EH (cell line): ENCODE measurements at regions not wholly inside any gene's neighbourhood (a gene's known extent, or its start where the extent isn't known, plus 50 kb on each side); places are given as distances from the start of the nearest gene placed in this dataset.
A peak's percentile ranks its signal among the peaks of the same experiment; 100 is the strongest.

Source experiments
- DNase-seq: peaks from one replicate; pipeline ENCODE4 v3.0.0-alpha.2; 2015; ENCODE audit warnings: low read depth

DNA sequence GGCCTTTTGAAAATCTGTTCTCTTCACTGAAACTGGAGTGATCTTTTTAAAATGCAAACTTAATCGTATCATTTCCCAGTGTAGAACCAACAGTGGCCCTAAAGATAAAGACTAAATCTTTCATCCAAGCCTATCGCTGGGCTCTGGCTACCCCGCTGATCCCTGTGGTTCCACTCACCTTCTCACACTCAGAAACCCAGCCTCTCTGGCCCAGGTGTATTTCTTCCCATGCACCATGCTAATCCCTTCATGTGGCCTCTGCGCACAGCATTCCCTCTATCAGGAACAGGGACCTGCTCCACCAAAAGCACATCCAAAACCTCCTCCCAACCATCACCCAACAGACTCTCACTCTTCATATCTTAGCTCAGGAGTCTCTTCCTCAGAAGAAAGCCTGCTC is 214.1 kb upstream of the DAPK1 start:
- no peak for DNase-seq

DNA sequence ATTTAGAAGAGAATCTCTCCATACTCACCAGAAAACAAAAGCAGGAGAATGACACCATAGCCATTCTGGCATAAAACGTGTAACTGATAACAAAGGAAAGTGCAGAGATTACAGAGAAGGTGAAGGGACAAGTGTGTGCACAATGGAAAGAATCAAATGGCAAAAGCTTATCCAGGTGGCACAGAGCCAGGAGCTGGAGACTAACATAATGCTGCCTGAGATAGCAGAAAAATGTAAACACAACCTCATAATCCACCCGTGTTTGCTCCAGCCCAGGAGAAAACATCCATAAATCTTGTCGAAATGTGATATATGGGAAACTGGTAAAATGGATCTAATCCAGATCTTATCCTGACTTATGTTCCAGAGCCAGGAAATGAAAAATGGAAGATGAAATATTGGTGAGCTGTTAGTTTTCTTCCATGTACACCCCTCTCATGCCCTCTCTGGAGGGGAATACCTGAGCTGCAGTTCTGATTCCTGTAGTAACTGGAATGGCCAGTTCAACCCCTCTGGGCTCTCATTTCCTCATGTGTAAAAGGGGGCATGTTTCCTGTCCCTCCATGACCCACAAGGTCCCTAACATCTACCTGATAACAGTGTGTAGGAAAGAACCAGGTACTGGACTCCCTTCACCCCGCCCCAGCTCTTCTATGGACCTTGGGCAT is 212.3 kb upstream of the DAPK1 start:
- peak; percentile 48 for DNase-seq

DNA sequence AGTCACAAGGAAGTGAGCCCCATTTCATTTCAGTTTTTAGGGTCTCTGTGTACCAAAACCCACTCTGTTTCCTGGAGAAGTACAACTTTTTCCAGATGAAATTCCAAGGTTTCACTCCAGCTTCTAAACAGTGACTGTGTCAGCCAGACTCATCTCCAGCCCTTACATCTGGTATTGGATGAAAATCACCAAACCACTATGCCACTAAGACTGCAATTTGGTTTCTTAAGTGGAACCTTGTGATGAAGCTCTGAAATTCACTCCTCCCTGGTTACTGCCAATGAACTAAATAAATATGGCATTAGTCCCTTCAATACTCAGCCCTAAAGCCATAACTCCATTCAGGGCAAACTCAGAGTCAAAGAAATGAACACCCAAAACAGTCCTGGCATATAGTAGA is 211.2 kb upstream of the DAPK1 start:
- no peak for DNase-seq

DNA sequence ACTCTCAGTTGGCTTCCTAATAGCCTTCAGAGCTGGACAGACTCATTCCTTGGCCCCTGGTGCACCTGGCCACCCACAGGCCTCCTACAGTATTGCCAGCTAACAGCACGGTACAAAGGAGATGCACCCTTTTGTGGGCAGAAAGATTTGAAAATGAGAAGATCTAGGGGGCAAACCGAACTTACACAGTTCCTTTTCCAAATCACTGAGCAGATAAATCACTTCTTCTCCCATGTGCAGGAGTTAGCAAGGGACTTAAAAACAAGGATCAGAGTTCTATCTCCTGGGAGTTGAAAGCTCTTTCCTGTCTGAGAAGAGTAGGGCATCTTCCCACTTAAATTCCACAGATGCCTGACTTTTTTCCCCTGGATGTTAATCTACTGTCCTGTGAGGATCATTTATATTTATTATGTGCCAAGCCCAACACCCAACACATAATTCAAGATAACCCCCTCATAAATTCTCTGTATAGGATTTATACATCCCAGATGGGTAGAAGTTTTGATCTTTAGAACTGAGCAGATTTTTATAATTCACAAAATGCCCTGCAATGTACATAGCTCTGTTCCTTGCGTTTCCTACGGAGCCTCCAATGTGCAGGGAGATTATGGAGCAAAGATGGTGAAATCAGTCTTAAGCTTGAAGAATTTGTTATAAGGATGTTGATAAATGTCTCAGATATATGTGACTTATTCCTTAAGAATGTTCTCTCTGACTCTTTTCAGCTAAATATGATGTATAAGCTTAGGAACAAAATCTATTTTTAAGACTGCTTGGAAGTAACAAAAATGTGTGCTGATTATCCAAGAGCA is 207.2 kb upstream of the DAPK1 start:
- peak; percentile 94 for DNase-seq

DNA sequence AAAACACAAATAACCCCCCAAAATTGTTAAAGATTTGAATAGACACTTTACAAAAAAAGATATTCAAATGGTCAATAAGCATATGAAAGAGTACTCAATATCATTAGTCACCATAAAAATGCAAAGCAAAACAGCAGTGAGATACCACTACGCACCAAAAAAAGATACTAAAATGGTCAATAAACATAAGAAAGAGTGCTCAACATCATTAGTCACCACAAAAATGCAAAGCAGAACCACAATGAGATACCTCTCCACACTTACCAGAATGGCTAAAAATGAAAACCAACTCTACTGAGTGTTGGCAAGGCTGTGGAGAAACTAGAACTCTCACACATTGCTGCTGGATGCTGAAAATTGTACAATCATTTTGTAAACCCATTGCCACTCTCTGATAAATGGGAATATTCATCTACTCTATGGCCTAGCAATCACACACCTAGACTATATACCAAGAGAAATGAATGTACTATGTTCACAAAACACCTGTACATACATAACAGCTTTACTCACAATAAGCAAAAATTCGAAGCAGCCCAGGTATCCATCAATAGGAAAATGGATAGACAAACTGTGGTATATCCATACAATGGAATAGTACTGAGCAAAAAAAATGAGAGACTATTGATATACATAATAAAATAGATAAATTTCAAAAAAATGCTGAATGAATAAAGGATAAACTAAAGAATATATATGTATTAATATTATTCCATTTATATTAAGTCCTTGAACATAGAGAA is 205.0 kb upstream of the DAPK1 start:
- peak; percentile 90 for DNase-seq

DNA sequence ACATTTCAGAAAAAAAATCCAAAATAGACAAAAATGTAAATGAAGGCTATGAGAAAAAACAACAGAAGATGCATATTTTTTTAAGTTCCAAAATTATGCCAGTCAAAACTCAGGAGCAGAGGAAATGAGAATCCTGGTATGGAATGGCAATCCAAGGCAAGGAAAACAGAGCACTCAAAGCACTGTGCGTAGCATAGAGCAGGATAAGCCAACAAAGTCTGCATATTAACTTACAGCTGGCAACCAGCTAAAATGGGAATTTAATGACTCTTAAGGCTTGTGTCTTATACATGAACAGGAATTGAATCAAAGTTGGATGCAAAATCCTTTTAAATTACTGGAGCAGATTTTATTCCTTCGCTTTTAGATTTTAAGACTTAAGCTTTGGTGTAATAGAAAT is 203.5 kb upstream of the DAPK1 start:
- DNase-seq, result no peak

DNA sequence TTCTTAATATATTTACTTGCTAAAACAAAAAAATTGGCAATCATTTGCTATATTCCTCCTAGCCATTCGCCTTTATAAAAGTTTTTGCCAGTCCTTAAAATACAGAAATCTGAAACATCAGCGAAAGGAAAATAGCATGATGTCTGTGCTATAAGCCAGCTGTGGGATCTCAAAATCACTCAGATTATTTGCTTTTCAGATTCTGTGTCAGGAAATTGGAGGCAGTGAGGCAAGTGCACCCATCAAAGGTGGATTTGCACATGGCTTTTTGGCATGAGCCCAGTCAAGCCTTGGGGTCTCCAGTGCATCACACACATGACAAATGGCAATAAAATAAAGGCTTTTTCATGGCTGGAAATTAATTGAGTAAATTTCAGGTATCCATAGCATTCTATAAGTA is 196.8 kb upstream of the DAPK1 start:
- DNase-seq, result no peak

DNA sequence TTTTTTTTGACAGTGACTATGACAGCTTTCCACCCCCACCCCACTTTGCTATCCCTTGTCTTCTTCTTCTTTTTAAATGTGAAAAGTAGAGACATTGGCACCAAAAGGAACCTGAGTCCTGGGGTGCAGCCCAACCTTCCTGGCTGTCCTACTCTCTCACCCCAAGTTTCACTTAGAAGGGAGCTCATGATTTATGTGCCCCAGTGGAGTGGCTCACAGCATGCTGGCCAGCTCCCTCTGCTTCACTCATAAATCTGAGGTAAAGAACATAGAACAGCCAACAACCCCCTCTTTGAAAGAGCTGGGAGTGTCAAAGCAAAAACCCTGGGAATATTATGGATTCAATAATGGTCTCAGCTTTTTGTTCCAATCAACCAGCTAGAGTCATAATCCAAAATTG is 196.3 kb upstream of the DAPK1 start:
- no peak for DNase-seq

DNA sequence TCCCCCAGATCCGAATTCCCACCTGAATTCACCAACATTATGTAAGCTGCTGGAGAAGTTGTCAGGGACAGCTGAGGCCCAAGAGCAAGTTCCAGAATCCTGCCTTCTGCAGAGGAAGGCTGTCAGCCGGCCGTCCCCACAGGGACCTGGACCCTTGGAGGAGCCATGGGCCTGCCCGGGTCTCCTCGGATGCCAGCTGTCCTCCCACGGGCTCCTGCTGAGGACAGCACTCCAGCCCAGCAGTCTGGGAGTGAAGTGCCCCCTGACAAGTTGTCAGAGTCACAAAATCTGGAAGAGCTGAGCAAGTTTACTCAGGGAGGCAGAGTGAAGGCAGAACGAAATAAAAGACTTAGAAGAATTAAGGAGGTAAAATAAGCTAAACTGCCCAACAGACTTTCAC is 192.5 kb upstream of the DAPK1 start:
- DNase-seq, result no peak

DNA sequence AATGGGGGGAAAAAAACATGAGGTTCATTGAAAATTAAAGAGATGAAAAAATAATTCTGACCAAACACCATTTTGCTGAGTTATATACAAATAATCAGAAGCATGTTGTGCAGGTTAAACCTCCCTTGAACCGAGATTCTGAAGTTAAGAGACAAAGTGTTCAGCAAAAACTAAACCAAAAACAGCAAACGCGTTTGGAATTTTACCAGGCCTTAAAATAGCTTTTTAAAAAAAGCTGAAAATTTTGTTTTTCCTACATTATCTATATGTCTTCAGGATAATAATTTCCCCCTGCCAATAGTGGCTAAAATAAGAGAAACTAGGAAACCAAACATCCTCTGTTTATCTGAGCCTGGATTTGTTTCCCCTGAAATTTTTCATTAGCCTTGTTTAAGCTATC is 191.7 kb upstream of the DAPK1 start:
- no peak for DNase-seq

DNA sequence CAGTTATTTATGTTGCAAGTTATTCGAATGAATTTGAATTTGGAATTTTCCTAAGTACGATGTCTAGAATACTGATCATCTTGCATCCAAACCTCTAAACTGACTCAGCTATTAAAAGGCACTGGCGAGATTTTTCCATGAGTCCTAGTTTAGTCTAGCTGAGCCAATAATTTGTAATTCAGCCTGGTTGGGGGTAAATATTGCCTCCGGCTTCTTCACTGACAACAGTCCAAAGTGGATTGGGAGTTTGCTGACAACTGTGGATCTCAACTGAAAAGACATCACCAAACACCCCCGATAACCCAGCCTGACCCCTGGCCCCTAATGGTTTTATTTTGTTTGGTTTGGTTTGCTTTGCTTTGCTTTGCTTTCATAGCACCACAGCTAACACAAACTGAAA is 189.8 kb upstream of the DAPK1 start:
- no peak for DNase-seq

DNA sequence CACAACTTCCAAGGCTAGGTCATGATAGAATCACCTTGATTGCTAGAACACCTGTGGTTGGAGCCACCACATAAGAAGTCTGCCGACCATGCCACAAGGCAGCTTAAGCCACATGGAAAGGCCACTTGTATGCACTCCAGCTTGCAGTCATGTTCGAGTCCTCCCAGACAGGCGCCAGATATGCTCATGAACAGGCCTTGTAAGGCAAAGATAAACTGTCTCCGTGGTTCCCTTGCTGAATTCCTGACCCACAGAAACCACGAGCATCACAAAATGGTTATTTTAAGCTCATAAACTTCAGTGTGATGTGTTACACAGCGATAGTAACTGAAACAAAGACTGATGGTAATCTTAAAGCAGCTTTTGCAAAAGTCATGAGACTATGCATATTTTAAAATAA is 188.4 kb upstream of the DAPK1 start:
- peak; percentile 84 for DNase-seq

DNA sequence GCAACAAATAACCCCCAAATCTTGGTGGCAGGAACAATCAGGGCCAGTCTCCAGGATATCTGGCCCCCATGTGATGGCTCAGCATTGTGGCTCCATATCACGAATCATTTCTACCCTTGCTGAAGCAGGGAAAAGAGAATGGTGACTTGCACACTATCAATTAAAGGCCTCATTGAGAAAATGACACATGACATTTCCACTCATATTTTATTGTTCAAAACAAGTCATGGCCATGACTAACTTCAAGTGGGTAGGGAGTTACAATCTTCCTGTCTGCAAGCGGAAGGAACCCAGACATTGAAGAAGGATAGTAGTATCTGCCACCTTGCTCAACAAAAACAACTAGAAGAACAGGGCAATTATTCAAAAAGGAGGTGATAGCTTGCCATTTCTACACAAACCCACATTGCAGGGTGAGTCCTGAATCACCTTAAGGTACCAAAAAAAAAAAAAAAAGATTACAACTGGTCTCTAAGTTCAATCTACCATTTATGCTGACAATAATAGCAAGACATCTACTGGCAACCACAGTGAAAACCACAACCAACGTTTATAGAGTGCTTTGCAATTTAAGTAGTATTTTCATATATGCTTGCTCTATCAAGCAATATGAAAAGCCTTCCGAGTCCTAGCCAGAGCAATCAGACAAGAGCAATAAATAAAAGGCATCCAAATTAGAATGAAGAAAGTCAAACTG is 186.7 kb upstream of the DAPK1 start:
- DNase-seq, result peak; percentile 40

DNA sequence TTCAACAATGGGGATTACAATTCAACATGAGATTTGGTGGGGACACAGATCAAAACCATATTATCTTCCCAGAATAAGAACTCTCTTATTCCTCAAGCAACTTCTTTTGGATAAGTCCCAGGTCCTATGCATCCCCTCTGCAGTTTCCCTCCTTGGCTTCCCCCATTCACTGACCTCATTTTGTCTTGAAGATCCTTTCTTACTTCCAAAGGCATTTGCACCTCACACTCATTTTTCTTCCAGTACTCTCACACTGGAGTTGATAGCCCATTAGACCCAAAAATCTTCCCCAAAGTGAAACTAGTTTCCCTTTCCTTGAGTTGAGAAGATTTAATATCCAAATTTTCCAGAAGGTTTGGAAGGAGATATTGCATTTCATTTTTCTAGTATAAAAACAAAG is 178.0 kb upstream of the DAPK1 start:
- no peak for DNase-seq

DNA sequence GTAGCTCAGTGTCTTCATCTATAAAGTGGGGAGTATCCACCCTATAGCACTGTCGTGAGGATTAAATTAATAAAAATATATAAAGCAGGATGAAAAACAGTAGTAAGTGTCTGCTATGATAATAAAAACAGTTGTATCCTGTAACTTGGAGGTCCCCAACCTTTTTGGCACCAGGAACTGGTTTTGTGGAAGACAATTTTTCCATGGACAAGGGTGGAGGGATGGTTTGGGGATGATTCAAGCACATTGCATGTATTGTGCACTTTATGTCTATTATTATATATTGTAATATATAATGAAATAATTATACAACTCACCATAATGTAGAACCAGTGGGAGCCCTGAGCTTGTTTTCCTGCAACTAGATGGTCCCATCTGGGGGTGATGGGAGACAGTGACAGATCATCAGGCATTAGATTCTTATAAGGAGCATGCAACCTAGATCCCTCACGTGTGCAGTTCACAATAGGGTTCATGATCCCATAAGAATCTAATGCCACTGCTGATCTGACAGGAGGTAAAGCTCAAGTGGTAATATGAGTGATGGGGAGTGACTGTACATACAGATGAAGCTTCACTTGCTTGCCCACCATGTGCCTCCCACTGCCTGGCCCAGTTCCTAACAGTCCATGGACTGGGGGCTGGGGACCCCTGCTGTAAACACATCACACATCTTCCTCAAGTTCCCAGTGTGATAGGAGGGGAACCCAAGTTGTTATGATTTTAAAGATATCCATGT is 177.4 kb upstream of the DAPK1 start:
- no peak for DNase-seq

DNA sequence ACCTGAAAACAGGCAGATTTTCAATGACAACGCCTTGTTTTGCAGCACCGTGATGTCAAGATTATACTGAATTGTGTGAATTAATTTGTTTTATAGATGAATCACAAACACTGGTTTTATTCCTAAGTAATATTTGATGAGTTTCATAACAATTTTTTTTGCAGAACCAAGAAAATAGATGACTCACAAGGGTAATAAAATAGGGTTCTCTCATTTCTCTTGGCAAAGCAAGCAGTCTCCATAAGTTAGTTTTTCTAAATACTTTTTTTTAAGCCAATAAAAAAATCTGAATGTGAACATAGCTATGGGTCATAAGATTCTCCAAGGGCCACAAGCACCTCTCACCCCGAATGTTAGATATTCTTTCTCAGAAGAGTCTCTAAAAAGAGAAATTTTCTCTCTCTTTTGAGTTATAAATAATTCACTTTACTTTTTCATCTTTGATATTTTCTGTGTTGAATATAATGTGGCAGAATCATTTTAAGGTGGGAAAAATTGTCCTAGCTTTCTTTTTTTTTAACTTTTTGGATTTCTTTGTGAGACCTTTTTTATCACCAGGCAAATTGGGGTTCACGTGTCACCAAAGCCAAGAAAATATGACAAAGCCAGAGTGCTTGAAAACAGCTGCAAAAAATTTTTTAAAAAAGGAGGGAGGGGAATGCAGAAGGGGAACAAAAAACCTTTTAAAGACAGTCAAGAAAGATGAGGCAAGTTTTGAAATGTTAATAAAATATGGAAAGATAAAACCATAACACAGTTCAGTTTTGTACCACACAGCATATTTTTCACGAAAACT is 174.6 kb upstream of the DAPK1 start:
- peak; percentile 79 for DNase-seq

DNA sequence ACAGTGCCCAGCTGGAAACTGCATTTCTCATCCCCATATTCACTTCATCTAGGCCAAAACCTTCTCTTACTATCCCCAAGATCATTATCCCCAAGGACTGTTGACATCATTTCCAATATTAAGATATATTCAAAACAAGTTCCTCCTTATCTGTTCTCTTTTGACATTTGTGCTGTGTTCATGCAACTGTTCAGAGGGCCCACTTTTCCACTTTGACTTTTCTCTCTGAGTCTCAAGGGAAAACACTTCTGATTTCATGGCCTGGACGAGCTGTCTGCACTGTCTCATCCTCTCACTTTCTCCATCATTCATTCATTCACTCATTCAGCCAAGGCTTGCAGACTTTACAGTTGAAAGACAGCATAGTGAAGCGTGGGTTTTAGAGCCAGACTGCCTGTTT is 173.7 kb upstream of the DAPK1 start:
- no peak for DNase-seq

DNA sequence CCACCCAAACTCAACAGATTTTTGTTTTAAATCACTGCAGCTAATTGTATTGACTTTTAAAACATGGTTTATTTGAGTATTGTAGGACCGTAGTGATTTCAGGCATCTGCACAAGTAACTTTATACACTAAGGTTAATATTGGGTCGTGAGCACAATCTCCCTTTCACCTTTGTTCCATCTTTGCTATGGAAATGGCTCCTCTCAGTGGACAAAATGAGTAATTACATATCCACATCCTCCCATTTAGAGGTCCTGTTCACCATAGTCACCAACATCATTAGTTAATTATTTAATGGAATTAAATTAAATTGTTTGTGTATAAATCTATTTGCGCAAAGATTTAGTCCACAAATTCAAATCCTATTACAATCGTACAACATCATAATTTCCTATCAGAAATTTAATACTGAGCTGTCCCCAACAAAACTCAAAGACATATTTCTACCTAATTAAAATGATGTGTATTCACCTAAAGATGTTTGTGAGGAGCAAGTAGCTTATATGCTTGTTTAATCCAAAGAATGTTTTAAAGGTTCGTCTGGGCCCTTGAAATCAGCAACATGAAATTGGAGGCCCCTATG is 173.0 kb upstream of the DAPK1 start:
- DNase-seq, result peak; percentile 78

DNA sequence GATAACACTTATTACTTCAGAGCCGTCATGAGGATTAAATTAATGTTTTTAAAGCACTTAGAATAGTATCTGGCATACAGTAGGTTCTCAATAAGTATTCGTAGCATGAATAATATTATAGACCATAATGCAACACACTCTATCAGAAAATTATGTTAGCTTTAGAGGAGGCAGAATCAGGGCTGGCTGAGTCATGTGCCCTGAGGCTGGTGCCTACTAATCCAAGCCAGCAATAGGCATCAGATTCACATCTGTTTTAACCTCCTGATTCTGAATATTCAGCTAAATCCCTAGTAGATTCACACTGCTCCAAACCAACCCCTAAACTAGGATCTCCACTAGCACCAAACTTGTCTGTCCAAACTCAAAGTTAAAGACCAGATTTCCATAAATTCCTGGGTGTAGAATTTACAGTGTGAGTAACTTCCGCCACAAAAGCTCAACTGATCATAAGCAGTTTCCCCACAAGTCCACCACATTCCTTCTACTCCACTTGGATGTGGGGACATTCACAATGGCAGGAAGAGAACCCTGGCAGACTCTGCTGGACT is 170.0 kb upstream of the DAPK1 start:
- peak; percentile 65 for DNase-seq

DNA sequence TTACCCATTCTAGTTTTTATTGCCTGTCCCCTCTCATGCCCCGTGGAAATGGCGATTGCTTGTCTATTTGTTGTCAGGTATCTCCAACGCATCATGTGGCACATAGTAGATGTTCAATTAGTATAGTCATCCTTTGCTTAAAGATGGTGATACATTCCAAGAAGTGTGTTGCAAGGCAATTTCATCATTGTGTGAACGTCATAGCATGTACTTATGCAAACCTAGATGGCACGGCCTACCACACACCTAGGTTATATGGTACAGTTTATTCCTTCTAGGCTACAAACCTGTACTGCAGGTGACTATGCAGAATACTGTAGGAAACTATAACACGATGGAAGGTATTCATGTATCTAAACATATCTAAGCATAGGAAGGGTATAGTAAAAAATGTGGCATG is 163.9 kb upstream of the DAPK1 start:
- no peak for DNase-seq
